Upper lobe of right lung (tissue), 1 donor: ENCODE measurements at regions not wholly inside any gene's neighbourhood (a gene's known extent, or its start where the extent isn't known, plus 50 kb on each side); places are given as distances from the start of the nearest gene placed in this dataset.

Experiments
- ATAC-seq: fragments of 200-7000 bp; cut with Tn5 transposase; one replicate; pipeline ENCODE4 v1.9.1; 2020; ENCODE audit warnings: mild to moderate bottlenecking, moderate library complexity
- DNase-seq: peaks from one replicate; pipeline ENCODE4 v3.0.0-alpha.2; 2020
- H3K27ac ChIP-seq: fragments of 200-600 bp; one replicate; pipeline ENCODE4 v1.8.0; 2022
- H3K27me3 ChIP-seq: fragments of 200-600 bp; one replicate; pipeline ENCODE4 v1.8.0; 2022; ENCODE audit warnings: mild to moderate bottlenecking
- H3K36me3 ChIP-seq: fragments of 200-600 bp; one replicate; pipeline ENCODE4 v1.8.0; 2022
- H3K4me1 ChIP-seq: fragments of 200-600 bp; one replicate; pipeline ENCODE4 v1.8.0; 2022
- H3K4me3 ChIP-seq: fragments of 200-600 bp; one replicate; pipeline ENCODE4 v1.8.0; 2022; ENCODE audit warnings: mild to moderate bottlenecking
- H3K9me3 ChIP-seq: fragments of 200-600 bp; one replicate; pipeline ENCODE4 v1.8.0; 2022
- intact Hi-C: fragments of 100-400 bp; cut with DNase I; formaldehyde crosslinking; loops from one replicate; pipeline ENCODE4 v1.11.0; 2022
- TF ChIP-seq, protein P1 (sequence below): fragments of 200-600 bp; IDR thresholded peaks from one replicate; pipeline ENCODE4 v1.8.0; 2022; ENCODE audit warnings: antibody characterized with exemption
- donor health status: DM: no; HTN: yes; CAD: no; lungs with severe emphysema.

DNA sequence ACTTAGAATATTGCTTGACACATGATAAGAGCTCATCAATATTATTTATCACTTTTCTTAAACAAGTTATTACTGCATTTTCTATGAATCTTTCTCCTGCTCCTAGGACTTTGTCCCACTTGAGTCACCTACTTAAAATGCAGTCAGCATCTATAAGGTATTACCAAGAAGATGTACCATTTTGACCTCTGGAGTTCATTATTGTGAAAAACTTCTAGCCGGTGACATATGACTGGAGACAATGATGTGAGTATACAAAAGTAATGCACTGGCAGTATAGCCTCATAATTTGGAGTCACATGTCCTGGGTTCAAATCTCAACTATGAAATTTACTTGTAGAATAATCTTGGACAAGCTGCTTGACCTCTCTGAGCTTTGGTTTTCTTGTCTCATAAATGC, 278.5 kb downstream of the PLPP3 start:
- ATAC-seq (no peak), DNase-seq (no peak)
- H3K36me3 ChIP-seq, result no peaks in the 10 kb centered on the region
- H3K27me3 ChIP-seq, result no peaks in the 10 kb centered on the region
- no peaks in the 10 kb centered on the region for H3K9me3 ChIP-seq
- no peaks in the 10 kb centered on the region for H3K4me1 ChIP-seq
- TF ChIP-seq, protein P1, sequence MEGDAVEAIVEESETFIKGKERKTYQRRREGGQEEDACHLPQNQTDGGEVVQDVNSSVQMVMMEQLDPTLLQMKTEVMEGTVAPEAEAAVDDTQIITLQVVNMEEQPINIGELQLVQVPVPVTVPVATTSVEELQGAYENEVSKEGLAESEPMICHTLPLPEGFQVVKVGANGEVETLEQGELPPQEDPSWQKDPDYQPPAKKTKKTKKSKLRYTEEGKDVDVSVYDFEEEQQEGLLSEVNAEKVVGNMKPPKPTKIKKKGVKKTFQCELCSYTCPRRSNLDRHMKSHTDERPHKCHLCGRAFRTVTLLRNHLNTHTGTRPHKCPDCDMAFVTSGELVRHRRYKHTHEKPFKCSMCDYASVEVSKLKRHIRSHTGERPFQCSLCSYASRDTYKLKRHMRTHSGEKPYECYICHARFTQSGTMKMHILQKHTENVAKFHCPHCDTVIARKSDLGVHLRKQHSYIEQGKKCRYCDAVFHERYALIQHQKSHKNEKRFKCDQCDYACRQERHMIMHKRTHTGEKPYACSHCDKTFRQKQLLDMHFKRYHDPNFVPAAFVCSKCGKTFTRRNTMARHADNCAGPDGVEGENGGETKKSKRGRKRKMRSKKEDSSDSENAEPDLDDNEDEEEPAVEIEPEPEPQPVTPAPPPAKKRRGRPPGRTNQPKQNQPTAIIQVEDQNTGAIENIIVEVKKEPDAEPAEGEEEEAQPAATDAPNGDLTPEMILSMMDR, result no peak
- H3K4me3 ChIP-seq, result no peak overlapping the region
- intact Hi-C loops, result no loop called here
- H3K27ac ChIP-seq, result no peak overlapping the region

DNA sequence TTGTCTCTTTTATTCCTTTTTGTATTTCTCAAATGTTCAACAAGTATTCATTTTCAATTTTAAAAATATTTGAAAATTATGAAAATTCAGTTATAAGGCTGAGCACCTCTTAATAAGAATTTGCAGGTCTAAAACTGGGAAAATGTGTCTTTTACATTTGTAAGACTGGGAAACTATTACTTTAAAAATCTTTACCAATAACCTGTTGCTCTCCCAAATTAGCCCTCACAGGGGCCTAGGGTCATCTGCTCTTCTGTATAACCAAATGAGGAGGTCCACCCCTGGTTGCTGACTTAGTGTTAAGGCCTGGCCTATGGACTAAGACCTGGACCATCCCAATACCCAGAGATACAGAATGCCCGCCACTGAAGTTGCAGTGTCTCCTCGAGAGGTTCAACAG, 280.5 kb downstream of the PLPP3 start:
- Histone ChIP-seq H3K9me3 (no peaks in the 10 kb centered on the region), H3K4me3 (no peak overlapping the region), H3K27ac (no peak overlapping the region), H3K27me3 (no peaks in the 10 kb centered on the region), H3K4me1 (no peaks in the 10 kb centered on the region), H3K36me3 (no peaks in the 10 kb centered on the region)
- TF ChIP-seq, protein P1, result no peak
- intact Hi-C loops, result no loop called here
- DNase-seq, result no peak
- no peak for ATAC-seq

DNA sequence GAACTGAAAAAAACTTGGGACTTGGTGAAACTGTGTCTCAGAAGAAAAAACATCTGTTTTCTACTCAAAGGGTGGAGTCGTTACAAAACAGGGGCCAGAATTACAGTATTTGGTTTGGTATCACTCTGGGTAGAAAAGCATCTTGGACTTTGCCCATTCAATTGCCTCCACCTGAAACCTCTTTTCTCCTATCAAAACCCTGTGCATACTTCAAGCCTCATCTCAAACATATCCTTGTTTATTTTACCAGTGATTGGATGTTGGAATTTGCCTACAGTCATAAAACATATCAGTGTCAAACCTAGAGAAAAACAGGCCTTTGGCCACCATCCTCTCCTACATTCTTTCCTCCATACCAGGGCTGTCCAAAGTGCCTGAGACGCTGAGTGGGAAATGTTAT, 281.5 kb downstream of the PLPP3 start:
- ATAC-seq (no peak), DNase-seq (no peak)

DNA sequence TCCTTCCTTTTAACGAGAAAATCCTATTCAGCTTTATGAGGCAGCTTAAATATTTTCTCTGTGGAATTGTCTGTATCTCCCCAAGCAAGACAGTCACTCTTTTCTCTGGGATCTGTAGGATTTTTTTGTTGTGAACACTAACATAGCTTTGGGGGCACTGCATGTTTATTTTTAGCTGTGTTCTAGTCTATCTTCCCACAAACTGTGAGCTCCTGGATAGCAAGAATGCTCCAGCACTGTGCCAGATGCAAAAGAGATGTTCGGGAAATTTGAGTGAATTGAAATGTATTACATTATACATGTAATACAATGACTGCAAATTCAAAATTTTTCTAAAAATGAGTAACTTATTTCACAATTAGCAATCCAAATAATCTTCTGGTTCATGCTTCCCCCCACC, 282.2 kb downstream of the PLPP3 start:
- intact Hi-C loops, result no loop called here
- H3K36me3 ChIP-seq, result no peaks in the 10 kb centered on the region
- H3K27ac ChIP-seq, result no peak overlapping the region
- TF ChIP-seq, protein P1, result no peak
- H3K9me3 ChIP-seq, result no peaks in the 10 kb centered on the region
- DNase-seq (no peak), ATAC-seq (no peak)
- no peak overlapping the region for H3K4me3 ChIP-seq
- H3K4me1 ChIP-seq, result no peaks in the 10 kb centered on the region
- H3K27me3 ChIP-seq, result no peaks in the 10 kb centered on the region

More for the DNA sequence above, 281.5 kb downstream of the PLPP3 start:
- H3K27ac ChIP-seq, result no peak overlapping the region
- no peaks in the 10 kb centered on the region for H3K27me3 ChIP-seq
- H3K4me1 ChIP-seq, result no peaks in the 10 kb centered on the region
- TF ChIP-seq, protein P1, result no peak
- no peaks in the 10 kb centered on the region for H3K36me3 ChIP-seq
- H3K4me3 ChIP-seq, result no peak overlapping the region
- H3K9me3 ChIP-seq, result no peaks in the 10 kb centered on the region
- intact Hi-C loops, result no loop called here

GRCh38 chr1:56295949-56296929, 283.1 kb downstream of the PLPP3 start:
- TF ChIP-seq, protein P1, result no peak
- ATAC-seq (no peak), DNase-seq (no peak)
- Histone ChIP-seq H3K36me3 (no peaks in the 10 kb centered on the region), H3K4me1 (peaks cover 5% of the 10 kb centered on the region), H3K9me3 (no peaks in the 10 kb centered on the region), H3K27me3 (no peaks in the 10 kb centered on the region), H3K4me3 (no peak overlapping the region), H3K27ac (no peak overlapping the region)
- intact Hi-C loops, result no loop called here
